ENCODE measurements at regions not wholly inside any gene's neighbourhood (a gene's known extent, or its start where the extent isn't known, plus 50 kb on each side); places are given as distances from the start of the nearest gene placed in this dataset.

- Histone ChIP-seq H3K4me3 (ENCODE audit: insufficient read depth, low read depth, low read length) (no peak overlapping the region), H3K27me3 (ENCODE audit: control insufficient read depth, insufficient read depth, low read length) (no peaks in the 10 kb centered on the region), H3K36me3 (replicated peaks; ENCODE audit: control insufficient read depth, insufficient read depth, low read length) (no peaks in the 10 kb centered on the region)
- DNase-seq = no peak
These were observed 679.2 kb upstream of the ZNF804A start for GRCh38 chr2:183919167-183919566.

GRCh38 chr2:183919926-183920325, 678.4 kb upstream of the ZNF804A start:
- H3K36me3 ChIP-seq (replicated peaks; ENCODE audit: control insufficient read depth, insufficient read depth, low read length) = no peaks in the 10 kb centered on the region
- no peak for DNase-seq
- H3K4me3 ChIP-seq (ENCODE audit: insufficient read depth, low read depth, low read length) = no peak overlapping the region
- no peaks in the 10 kb centered on the region for H3K27me3 ChIP-seq (ENCODE audit: control insufficient read depth, insufficient read depth, low read length)

- Histone ChIP-seq H3K36me3 (replicated peaks; ENCODE audit: control insufficient read depth, insufficient read depth, low read length) (no peaks in the 10 kb centered on the region), H3K4me3 (ENCODE audit: insufficient read depth, low read depth, low read length) (no peak overlapping the region), H3K27me3 (ENCODE audit: control insufficient read depth, insufficient read depth, low read length) (no peaks in the 10 kb centered on the region)
- no peak for DNase-seq
These were observed 673.0 kb upstream of the ZNF804A start for GRCh38 chr2:183925281-183925680.

- H3K27me3 ChIP-seq (ENCODE audit: control insufficient read depth, insufficient read depth, low read length) = no peaks in the 10 kb centered on the region
- no peak for DNase-seq
- H3K4me3 ChIP-seq (ENCODE audit: insufficient read depth, low read depth, low read length) = no peak overlapping the region
- no peaks in the 10 kb centered on the region for H3K36me3 ChIP-seq (replicated peaks; ENCODE audit: control insufficient read depth, insufficient read depth, low read length)
These were observed 671.9 kb upstream of the ZNF804A start for GRCh38 chr2:183926433-183926832.

GRCh38 chr2:183927406-183928325, 670.7 kb upstream of the ZNF804A start:
- DNase-seq = no peak
- Histone ChIP-seq H3K36me3 (replicated peaks; ENCODE audit: control insufficient read depth, insufficient read depth, low read length) (no peaks in the 10 kb centered on the region), H3K4me3 (ENCODE audit: insufficient read depth, low read depth, low read length) (no peak overlapping the region), H3K27me3 (ENCODE audit: control insufficient read depth, insufficient read depth, low read length) (no peaks in the 10 kb centered on the region)

- Histone ChIP-seq H3K36me3 (replicated peaks; ENCODE audit: control insufficient read depth, insufficient read depth, low read length) (no peaks in the 10 kb centered on the region), H3K27me3 (ENCODE audit: control insufficient read depth, insufficient read depth, low read length) (no peaks in the 10 kb centered on the region), H3K4me3 (ENCODE audit: insufficient read depth, low read depth, low read length) (no peak overlapping the region)
- DNase-seq = no peak
These were observed 663.3 kb upstream of the ZNF804A start for GRCh38 chr2:183935005-183935404.

GRCh38 chr2:183937220-183937619, 661.1 kb upstream of the ZNF804A start:
- Histone ChIP-seq H3K4me3 (ENCODE audit: insufficient read depth, low read depth, low read length) (no peak overlapping the region), H3K36me3 (replicated peaks; ENCODE audit: control insufficient read depth, insufficient read depth, low read length) (no peaks in the 10 kb centered on the region), H3K27me3 (ENCODE audit: control insufficient read depth, insufficient read depth, low read length) (no peaks in the 10 kb centered on the region)
- DNase-seq = no peak

GRCh38 chr2:183946193-183946592, 652.1 kb upstream of the ZNF804A start:
- no peak overlapping the region for H3K4me3 ChIP-seq (ENCODE audit: insufficient read depth, low read depth, low read length)
- no peaks in the 10 kb centered on the region for H3K36me3 ChIP-seq (replicated peaks; ENCODE audit: control insufficient read depth, insufficient read depth, low read length)
- no peak for DNase-seq
- no peaks in the 10 kb centered on the region for H3K27me3 ChIP-seq (ENCODE audit: control insufficient read depth, insufficient read depth, low read length)

GRCh38 chr2:183948861-183949260, 649.5 kb upstream of the ZNF804A start:
- H3K27me3 ChIP-seq (ENCODE audit: control insufficient read depth, insufficient read depth, low read length) = no peaks in the 10 kb centered on the region
- no peak for DNase-seq
- no peak overlapping the region for H3K4me3 ChIP-seq (ENCODE audit: insufficient read depth, low read depth, low read length)
- no peaks in the 10 kb centered on the region for H3K36me3 ChIP-seq (replicated peaks; ENCODE audit: control insufficient read depth, insufficient read depth, low read length)

- no peak overlapping the region for H3K4me3 ChIP-seq (ENCODE audit: insufficient read depth, low read depth, low read length)
- no peaks in the 10 kb centered on the region for H3K36me3 ChIP-seq (replicated peaks; ENCODE audit: control insufficient read depth, insufficient read depth, low read length)
- no peak for DNase-seq
- H3K27me3 ChIP-seq (ENCODE audit: control insufficient read depth, insufficient read depth, low read length) = no peaks in the 10 kb centered on the region
These were observed 647.7 kb upstream of the ZNF804A start for GRCh38 chr2:183950673-183951072.

- Histone ChIP-seq H3K36me3 (replicated peaks; ENCODE audit: control insufficient read depth, insufficient read depth, low read length) (no peaks in the 10 kb centered on the region), H3K4me3 (ENCODE audit: insufficient read depth, low read depth, low read length) (no peak overlapping the region), H3K27me3 (ENCODE audit: control insufficient read depth, insufficient read depth, low read length) (no peaks in the 10 kb centered on the region)
- DNase-seq = no peak
These were observed 646.7 kb upstream of the ZNF804A start for GRCh38 chr2:183951630-183952029.

GRCh38 chr2:183952741-183953140, 645.6 kb upstream of the ZNF804A start:
- Histone ChIP-seq H3K4me3 (ENCODE audit: insufficient read depth, low read depth, low read length) (no peak overlapping the region), H3K36me3 (replicated peaks; ENCODE audit: control insufficient read depth, insufficient read depth, low read length) (no peaks in the 10 kb centered on the region), H3K27me3 (ENCODE audit: control insufficient read depth, insufficient read depth, low read length) (no peaks in the 10 kb centered on the region)
- no peak for DNase-seq

GRCh38 chr2:183963609-183964008, 634.7 kb upstream of the ZNF804A start:
- H3K27me3 ChIP-seq (ENCODE audit: control insufficient read depth, insufficient read depth, low read length) = no peaks in the 10 kb centered on the region
- no peaks in the 10 kb centered on the region for H3K36me3 ChIP-seq (replicated peaks; ENCODE audit: control insufficient read depth, insufficient read depth, low read length)
- no peak for DNase-seq
- H3K4me3 ChIP-seq (ENCODE audit: insufficient read depth, low read depth, low read length) = no peak overlapping the region

- no peak overlapping the region for H3K4me3 ChIP-seq (ENCODE audit: insufficient read depth, low read depth, low read length)
- H3K27me3 ChIP-seq (ENCODE audit: control insufficient read depth, insufficient read depth, low read length) = no peaks in the 10 kb centered on the region
- H3K36me3 ChIP-seq (replicated peaks; ENCODE audit: control insufficient read depth, insufficient read depth, low read length) = no peaks in the 10 kb centered on the region
- no peak for DNase-seq
These were observed 633.8 kb upstream of the ZNF804A start for GRCh38 chr2:183964565-183964964.

- Histone ChIP-seq H3K4me3 (ENCODE audit: insufficient read depth, low read depth, low read length) (no peak overlapping the region), H3K36me3 (replicated peaks; ENCODE audit: control insufficient read depth, insufficient read depth, low read length) (no peaks in the 10 kb centered on the region), H3K27me3 (ENCODE audit: control insufficient read depth, insufficient read depth, low read length) (no peaks in the 10 kb centered on the region)
- no peak for DNase-seq
These were observed 630.6 kb upstream of the ZNF804A start for GRCh38 chr2:183967756-183968155.
